K562 (cell line): ENCODE measurements at regions not wholly inside any gene's neighbourhood (a gene's known extent, or its start where the extent isn't known, plus 50 kb on each side); places are given as distances from the start of the nearest gene placed in this dataset.

Experiments used
- ATAC-seq: fragments of 200-7000 bp; cut with Tn5 transposase; 3 replicates; pipeline ENCODE4 v1.9.1; 2020; ENCODE audit warnings: moderate library complexity
- BruUV-seq: library from RNA; stranded (reverse); fragments of 400-500 nt; replicated peaks from 2 replicates; lab custom pipeline; 2021; lab: Mats Ljungman, UMichigan
- CTCF ChIA-PET: fragments of 300-600 bp; formaldehyde crosslinking; extraction: SDS; loops from one replicate; lab custom pipeline; 2021; ENCODE audit warnings: low intra/inter-chr PET ratio; lab: Yijun Ruan, JAX
- POLR2A ChIA-PET: fragments of 300-600, 350-650 bp; sonication (Branson Sonifier 250); formaldehyde crosslinking; extraction: SDS; loops from one replicate; lab custom pipeline; 2021; ENCODE audit warnings: antibody characterized with exemption, inconsistent platforms; lab: Yijun Ruan, JAX
- DNase-seq, 4 experiments: peaks; one replicate each; pipeline versions ENCODE4 v3.0.0 to v3.0.0-alpha.2; 2011 to 2018; ENCODE audit warnings: low spot score in 3 of 4, mixed read lengths in 3 of 4; ENCODE audit errors: extremely low read depth in 1 of 4
- FAIRE-seq: peaks from 2 replicates; lab custom pipeline; 2011; peaks lifted over from hg19 to GRCh38; lab: Jason Lieb, UNC
- H2AFZ ChIP-seq: 2 replicates; pipeline ENCODE4 v1.6.0; 2011; ENCODE audit warnings: low read depth, low read length, control low read depth, inconsistent platforms
- H3K27ac ChIP-seq: fragments of 200-600 bp; 3 replicates; pipeline ENCODE4 v1.8.0; 2011; ENCODE audit warnings: low read depth, mild to moderate bottlenecking, control low read depth, inconsistent platforms, low read length, moderate library complexity, mixed read lengths; ENCODE audit errors: extremely low read depth
- H3K27me3 ChIP-seq, 2 experiments: fragments of 300-600 bp in 1 of 2; 2 replicates in 1 of 2; 3 replicates in 1 of 2; pipeline versions ENCODE4 v1.6.0 to v1.8.0; 2011; ENCODE audit warnings: inconsistent platforms in 2 of 2, low read length in 2 of 2, mild to moderate bottlenecking in 1 of 2, mixed read lengths in 1 of 2, moderate library complexity in 1 of 2; ENCODE audit not compliant: control insufficient read depth in 2 of 2, insufficient read depth in 2 of 2
- H3K36me3 ChIP-seq: fragments of 300-600 bp; 3 replicates; pipeline ENCODE4 v1.8.0; 2011; ENCODE audit warnings: mild to moderate bottlenecking, low read length, inconsistent platforms; ENCODE audit not compliant: control insufficient read depth, insufficient read depth
- H3K4me1 ChIP-seq, 2 experiments: fragments of 200-600 bp in 1 of 2; replicated peaks in 1 of 2; 2 replicates in 1 of 2; 3 replicates in 1 of 2; pipeline versions ENCODE4 v1.5.1 to v1.8.0; 2011; ENCODE audit warnings: inconsistent platforms in 2 of 2, low read length in 2 of 2, mild to moderate bottlenecking in 1 of 2, mixed read lengths in 1 of 2, moderate library complexity in 1 of 2; ENCODE audit not compliant: control insufficient read depth in 2 of 2, insufficient read depth in 2 of 2
- H3K4me2 ChIP-seq: 2 replicates; pipeline ENCODE4 v1.6.1; 2011; ENCODE audit warnings: low read length, control low read depth, inconsistent platforms, mixed read lengths; ENCODE audit not compliant: insufficient read depth
- H3K4me3 ChIP-seq: fragments of 200-600 bp; sonication (generic), shearing (Covaris generic); 2 replicates; pipeline ENCODE4 v1.5.1; 2016; ENCODE audit warnings: control low read depth, inconsistent platforms
- H3K79me2 ChIP-seq: fragments of 200-600 bp; 3 replicates; pipeline ENCODE4 v1.8.0; 2011; ENCODE audit warnings: low read length, inconsistent platforms; ENCODE audit not compliant: control insufficient read depth, insufficient read depth
- H3K9ac ChIP-seq, 2 experiments: 2 replicates each; pipeline versions ENCODE4 v1.6.0 to v1.6.1; 2011; ENCODE audit warnings: low read depth in 2 of 2, low read length in 2 of 2, control low read depth in 1 of 2, inconsistent platforms in 1 of 2, mild to moderate bottlenecking in 1 of 2, mixed read lengths in 1 of 2; ENCODE audit not compliant: insufficient read depth in 1 of 2
- H3K9me1 ChIP-seq: one replicate; pipeline ENCODE4 v1.6.0; 2011; ENCODE audit warnings: inconsistent platforms, mild to moderate bottlenecking, low read length, moderate library complexity; ENCODE audit not compliant: control insufficient read depth, insufficient read depth
- H3K9me3 ChIP-seq: replicated peaks from 2 replicates; pipeline ENCODE4 v1.5.1; 2011; ENCODE audit warnings: low read depth, low read length, inconsistent platforms; ENCODE audit not compliant: control insufficient read depth, insufficient read depth
- H4K20me1 ChIP-seq: replicated peaks from 2 replicates; pipeline ENCODE4 v1.6.1; 2011; ENCODE audit warnings: low read length, inconsistent platforms, mixed read lengths; ENCODE audit not compliant: control insufficient read depth, insufficient read depth
- ADNP ChIP-seq: fragments of 200-800 bp; sonication (Bioruptor generic); IDR thresholded peaks from 2 replicates; pipeline ENCODE4 v1.6.1; 2016; ENCODE audit warnings: missing genetic modification characterization, missing compliant biosample characterization
- HDAC2 ChIP-seq: fragments of 450-650 bp; IDR thresholded peaks from 2 replicates; pipeline ENCODE4 v1.6.1; 2016; ENCODE audit warnings: mild to moderate bottlenecking
- RFX5 ChIP-seq: IDR thresholded peaks from 2 replicates; pipeline ENCODE4 v1.6.1; 2011; ENCODE audit warnings: low read depth, mild to moderate bottlenecking, improper control_type of control experiment, low read length
- ZNF174 ChIP-seq: fragments of 250-450 bp; sonication (Bioruptor Pico); IDR thresholded peaks from 2 replicates; pipeline ENCODE4 v1.4.0; 2020; ENCODE audit warnings: mild to moderate bottlenecking
- ZSCAN32 ChIP-seq: fragments of 450-650 bp; formaldehyde crosslinking; IDR thresholded peaks from 2 replicates; pipeline ENCODE4 v1.4.0; 2020; ENCODE audit warnings: mild to moderate bottlenecking, moderate library complexity
- WGBS: fragments of 100-300 bp; shearing (Covaris generic); methylation state at CpG from one replicate; pipeline ENCODE4 v1.1.6; 2016; ENCODE audit warnings: low coverage, mixed read lengths; ENCODE audit not compliant: insufficient coverage; ENCODE audit errors: missing lambda C conversion rate; 5-methylcytosine and 5-hydroxymethylcytosine counted together
- in situ Hi-C: fragments of 300-500 bp; cut with MboI; formaldehyde crosslinking; loops from 4 replicates; pipeline ENCODE4 v1.15.0; 2018; ENCODE audit warnings: inconsistent platforms, mixed read lengths
- intact Hi-C: fragments of 100-400 bp; cut with micrococcal nuclease; formaldehyde crosslinking; loops from 2 replicates; pipeline ENCODE4 v1.14.2; 2022
- TF ChIP-seq, protein P1 (sequence below): sonication (generic); formaldehyde crosslinking; IDR thresholded peaks from 2 replicates; pipeline ENCODE4 v1.8.1; 2023; ENCODE audit warnings: mild to moderate bottlenecking, missing genetic modification reagents

- Histone ChIP-seq H3K4me3 (no peak overlapping the region), H4K20me1 (no peaks in the 10 kb centered on the region), H3K9me3 (no peaks in the 10 kb centered on the region), H3K4me2 (no peak overlapping the region), H3K36me3 (no peaks in the 10 kb centered on the region), H2AFZ (0 out of 2 replicates have a peak overlapping the region, but pooled peaks have one; percentile 42), H3K9ac (no peak overlapping the region), H3K79me2 (no peaks in the 10 kb centered on the region), H3K4me1 (peaks cover 0 to 9% of the 10 kb centered on the region in 2 experiments; a peak in 2 of 5 replicates), H3K9me1 (no peaks in the 10 kb centered on the region), H3K27me3 (no peaks in the 10 kb centered on the region), H3K27ac (no peak overlapping the region)
- BruUV-seq = no TSS peak
- TF ChIP-seq HDAC2 (no peak), RFX5 (no peak), ADNP (no peak), ZSCAN32 (CRISPR knock-in tag) (no peak), ZNF174 (CRISPR knock-in tag) (no peak)
- TF ChIP-seq, protein P1, sequence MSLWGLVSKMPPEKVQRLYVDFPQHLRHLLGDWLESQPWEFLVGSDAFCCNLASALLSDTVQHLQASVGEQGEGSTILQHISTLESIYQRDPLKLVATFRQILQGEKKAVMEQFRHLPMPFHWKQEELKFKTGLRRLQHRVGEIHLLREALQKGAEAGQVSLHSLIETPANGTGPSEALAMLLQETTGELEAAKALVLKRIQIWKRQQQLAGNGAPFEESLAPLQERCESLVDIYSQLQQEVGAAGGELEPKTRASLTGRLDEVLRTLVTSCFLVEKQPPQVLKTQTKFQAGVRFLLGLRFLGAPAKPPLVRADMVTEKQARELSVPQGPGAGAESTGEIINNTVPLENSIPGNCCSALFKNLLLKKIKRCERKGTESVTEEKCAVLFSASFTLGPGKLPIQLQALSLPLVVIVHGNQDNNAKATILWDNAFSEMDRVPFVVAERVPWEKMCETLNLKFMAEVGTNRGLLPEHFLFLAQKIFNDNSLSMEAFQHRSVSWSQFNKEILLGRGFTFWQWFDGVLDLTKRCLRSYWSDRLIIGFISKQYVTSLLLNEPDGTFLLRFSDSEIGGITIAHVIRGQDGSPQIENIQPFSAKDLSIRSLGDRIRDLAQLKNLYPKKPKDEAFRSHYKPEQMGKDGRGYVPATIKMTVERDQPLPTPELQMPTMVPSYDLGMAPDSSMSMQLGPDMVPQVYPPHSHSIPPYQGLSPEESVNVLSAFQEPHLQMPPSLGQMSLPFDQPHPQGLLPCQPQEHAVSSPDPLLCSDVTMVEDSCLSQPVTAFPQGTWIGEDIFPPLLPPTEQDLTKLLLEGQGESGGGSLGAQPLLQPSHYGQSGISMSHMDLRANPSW = no peak
- in situ Hi-C loops (no loop called here), intact Hi-C loops (no loop called here)
- ChIA-PET POLR2A (interaction anchor here (1.5 kb wide), 1 partner anchor 134 kb away, joined by 7 read pairs; the partner anchor contains the start of gene BTG1), CTCF (no interaction called here)
- no peak for DNase-seq
- no peak for ATAC-seq
- FAIRE-seq = no peak
- 61% methylated on average over 10 of the region's 10 CpGs for WGBS
These were observed 134.6 kb downstream of the BTG1 start for GRCh38 chr12:92010853-92011701.
